GM11168 (cell line): ENCODE measurements at regions not wholly inside any gene's neighbourhood (a gene's known extent, or its start where the extent isn't known, plus 50 kb on each side); places are given as distances from the start of the nearest gene placed in this dataset.
"Not testable (repeated sequence)": the region's sequence is repeated elsewhere in the genome, so short reads cannot be mapped to it uniquely, and the experiment has no call there.

Experiments
- in situ Hi-C: fragments of 300-500 bp; cut with MboI; formaldehyde crosslinking; loops from one replicate; pipeline ENCODE4 v1.12.0; 2022; ENCODE audit warnings: low sequenced_read_pairs; ENCODE audit not compliant: unreplicated experiment

DNA sequence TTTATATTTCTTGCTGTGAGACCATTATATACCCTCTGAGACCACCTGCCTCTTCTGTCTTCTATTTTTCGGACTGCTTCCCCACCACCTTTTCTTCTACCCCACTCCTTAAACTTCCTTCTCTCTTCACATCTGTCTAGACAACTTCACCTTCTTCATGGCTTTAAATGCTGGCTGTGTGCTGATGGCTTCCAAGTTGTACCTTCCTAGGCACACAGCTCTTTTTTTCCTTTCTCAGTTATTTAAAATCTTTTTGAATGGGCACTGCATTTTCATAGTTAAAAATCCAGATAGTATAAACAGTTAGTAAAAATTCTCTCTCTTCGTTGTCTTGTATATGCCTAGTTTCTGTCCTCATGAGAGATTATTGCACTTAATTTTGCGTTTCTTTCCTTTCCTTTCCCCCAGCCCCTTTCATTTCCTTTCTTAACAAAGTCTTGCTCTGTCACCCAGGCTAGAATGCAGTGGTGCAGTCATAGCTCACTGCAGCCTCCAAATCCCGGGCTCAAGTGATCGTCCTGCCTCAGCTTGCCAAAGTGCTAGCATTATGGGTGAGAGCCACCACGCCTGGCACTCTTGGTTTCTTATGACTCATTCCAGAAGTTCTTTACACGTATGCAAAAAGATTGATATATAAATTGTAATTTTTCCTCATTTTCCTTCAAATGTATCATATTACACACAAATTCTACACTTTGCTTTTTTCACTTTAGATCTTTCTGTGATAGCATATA lies 114.3 kb downstream of the NPIPB5 start:
- in situ Hi-C loops: no loop called here

DNA sequence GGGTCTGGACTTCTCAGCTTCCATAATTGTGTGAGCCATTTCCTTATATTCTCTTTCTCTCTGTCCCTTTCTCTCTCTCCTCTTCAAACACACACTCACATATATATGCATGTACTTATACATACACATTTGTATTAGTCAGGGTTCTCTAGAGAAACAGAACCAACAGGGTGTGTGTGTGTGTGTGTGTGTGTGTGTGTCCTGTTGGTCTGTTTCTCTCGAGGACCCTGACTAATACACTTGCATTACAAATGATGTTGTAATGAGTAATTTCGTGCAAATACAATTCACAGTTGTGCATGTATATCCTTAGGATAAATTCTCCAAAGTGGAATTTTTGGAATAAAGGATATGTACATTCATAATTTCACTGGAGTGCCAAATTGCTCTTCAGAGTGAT lies 115.3 kb downstream of the NPIPB5 start:
- in situ Hi-C loops: no loop called here

DNA sequence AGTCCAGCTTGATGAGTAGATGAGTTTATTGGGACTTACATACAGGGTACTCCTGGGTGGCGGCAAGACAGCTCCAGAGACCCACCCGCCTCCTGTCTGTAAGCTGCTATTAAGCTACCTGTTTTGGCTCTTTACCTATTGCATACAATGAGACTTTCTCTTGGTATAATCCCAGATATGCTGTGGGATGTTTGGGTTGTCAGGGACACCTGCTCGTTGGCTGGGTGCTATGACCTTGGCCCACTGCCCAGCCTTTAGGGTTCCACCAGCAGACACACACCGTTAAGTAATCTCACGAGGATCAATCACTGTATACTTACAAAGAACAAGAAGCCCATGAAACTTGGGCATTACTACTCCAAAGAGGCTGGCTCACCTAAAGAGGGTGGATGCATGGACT lies 116.4 kb downstream of the NPIPB5 start:
- in situ Hi-C loops: no loop called here

DNA sequence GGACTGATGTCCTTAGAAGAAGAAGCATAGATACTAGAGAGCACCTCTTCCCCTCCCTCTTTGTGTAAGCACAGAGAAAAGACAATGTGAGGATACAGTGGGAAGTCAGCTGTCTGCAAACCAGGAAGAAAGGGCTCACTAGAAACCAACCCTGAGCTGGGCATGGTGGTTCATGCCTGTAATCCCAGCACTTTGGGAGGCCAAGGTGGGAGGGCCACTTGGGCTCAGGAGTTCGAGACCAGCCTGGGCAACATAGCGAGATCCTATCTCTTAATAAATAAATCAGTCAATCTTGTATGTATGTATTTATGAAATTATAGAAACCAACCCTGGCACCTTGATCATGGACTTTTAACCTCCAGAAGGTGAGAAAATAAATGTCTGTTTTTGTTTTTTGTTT lies 118.3 kb downstream of the NPIPB5 start:
- in situ Hi-C loops: no loop called here

DNA sequence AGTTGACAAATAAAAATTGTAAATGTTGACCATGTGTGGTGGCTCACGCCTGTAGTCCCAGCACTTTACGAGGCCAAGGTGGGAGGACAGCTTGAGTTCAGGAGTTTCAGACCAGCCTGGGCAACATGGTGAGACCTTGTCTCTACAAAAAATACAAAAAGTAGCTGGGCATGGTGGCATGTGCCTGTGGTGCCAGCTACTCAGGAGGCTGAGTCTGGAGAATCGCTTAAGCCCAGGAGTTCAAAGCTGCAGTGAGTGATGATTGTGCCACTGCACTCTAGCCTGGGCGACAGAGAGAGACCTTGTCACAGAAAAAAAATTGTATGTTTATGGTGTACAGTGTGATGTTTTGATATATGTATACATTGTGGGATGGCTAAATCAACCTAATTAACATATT lies 119.6 kb downstream of the NPIPB5 start:
- in situ Hi-C loops: no loop called here

DNA sequence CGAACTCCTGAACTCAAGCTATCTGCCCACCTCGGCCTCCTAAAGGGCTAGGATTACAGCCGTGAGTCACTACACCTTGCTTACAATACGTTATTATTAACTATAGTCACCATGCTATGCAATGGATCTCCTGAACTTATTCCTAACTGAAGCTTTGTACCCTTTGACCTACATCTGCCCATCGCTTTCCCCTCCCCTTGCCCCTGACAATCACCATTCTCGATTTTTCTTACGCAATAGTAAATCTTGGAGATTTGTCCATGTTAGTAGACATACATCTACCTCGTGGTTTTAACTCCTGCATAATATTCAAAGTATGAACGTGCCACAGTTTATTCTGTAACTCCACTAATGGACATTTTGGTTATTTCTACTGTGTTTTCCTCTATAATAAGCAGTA lies 120.6 kb downstream of the NPIPB5 start:
- in situ Hi-C loops: no loop called here

DNA sequence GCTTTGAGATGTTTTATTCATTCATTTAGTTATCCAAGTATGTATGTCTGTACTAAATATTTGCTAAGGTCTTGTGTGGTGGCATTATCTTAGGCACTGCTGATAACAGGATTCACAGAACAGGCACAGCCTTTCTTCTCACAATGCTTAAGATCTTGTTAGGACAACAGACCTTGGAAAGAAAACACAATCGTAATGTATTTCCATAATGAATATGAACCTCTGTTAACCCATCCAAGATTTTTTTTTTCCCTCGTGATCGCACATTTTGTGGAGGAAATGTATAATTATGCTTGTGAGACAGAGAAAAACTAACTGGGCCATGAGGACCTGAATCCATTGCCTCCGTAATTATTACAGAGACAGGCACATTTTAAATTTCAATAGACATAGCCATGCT lies 121.9 kb downstream of the NPIPB5 start:
- in situ Hi-C loops: no loop called here

DNA sequence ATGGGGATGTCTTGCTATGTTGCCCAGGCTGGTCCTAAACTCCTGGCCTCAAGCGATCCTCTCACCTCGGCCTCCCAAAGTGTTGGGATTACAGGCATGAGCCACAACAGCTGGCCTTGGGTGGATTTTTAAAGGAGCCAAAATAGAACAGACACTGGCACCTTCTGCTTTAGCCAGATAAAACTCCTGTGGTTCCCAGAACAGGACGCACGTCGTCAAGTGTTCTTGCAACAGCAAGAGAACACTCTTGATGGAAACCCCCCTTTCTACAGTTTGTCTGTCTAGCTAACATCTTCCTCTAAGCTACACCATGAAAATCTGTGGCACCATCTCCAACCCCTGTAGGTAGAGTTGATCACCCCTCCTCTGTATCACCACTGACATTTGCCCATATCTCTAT lies 122.6 kb downstream of the NPIPB5 start:
- in situ Hi-C loops: no loop called here

DNA sequence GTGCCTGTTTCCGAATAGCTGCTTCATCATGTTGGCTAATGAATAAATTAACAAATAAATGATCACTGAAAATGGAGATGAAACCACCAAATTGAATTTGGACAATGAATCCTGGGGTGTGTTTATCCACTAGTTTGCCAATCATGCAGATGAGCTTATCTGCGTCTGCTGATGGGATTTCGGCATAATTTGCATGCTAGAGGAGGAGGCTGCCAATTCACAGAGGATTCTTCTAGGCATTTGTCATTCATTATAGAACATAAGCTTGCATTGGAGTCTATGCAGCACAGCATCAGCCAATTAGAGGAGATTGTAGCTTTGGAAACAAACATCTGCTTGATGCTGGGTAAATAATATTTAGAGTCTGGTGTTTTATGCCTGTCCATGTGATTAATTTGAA lies 123.1 kb downstream of the NPIPB5 start:
- in situ Hi-C loops: no loop called here

DNA sequence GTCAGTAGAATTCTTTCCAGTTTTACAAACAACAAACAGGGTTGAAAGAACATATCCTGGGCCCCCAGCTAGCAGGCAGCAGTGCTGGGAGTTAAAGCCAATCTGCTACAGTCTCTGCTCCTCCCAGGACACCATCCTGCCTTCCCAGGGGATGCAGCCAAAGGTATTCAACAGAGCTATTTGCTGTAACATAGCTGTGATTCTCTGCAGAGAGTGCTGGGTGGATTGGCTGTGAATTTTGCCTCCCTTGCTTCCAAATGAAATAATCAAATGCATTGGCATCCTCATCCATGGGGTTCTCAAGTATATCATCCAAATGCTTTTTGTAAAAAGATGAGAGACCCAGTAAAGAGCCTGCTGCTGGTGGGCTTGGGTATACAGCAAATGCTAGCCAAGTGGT lies 124.3 kb downstream of the NPIPB5 start:
- in situ Hi-C loops: no loop called here

DNA sequence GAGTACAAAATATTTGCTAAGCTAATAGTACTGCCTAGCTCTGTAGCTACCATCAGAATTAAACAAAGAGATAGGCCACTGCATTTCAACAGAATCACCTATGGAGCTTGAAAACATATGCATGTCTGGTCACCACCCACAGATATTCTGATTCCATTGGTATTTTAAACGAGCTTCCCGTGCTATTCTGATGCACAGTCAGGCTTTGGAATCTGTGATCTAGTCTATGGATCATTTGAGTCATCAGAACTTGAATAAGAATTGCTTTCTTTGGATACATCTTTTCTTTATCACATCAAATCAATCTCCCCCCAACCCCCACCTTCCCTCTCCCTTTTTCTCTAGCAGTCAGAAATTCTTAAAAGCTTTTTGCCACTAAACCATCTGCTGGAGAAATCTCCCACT lies 124.7 kb downstream of the NPIPB5 start:
- in situ Hi-C loops: no loop called here

DNA sequence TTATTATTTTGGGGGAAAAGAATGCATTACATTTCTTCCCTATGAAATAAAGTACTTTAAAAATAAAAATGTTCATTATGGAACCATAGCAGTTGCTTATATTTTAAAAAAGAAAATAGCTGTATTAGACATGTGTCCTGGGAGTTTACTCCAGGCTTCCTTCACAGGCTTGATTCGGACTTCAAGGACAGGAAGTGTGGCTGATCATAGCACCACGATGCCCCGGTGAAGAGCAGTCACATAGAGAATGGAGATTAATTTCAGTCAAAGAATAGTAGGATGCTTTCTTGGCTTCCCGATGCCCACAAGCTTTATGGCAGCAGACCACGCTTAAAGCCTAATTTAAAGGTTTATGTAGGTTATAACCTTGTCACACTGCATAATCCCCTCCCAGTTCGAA lies 125.1 kb downstream of the NPIPB5 start:
- in situ Hi-C loops: no loop called here

DNA sequence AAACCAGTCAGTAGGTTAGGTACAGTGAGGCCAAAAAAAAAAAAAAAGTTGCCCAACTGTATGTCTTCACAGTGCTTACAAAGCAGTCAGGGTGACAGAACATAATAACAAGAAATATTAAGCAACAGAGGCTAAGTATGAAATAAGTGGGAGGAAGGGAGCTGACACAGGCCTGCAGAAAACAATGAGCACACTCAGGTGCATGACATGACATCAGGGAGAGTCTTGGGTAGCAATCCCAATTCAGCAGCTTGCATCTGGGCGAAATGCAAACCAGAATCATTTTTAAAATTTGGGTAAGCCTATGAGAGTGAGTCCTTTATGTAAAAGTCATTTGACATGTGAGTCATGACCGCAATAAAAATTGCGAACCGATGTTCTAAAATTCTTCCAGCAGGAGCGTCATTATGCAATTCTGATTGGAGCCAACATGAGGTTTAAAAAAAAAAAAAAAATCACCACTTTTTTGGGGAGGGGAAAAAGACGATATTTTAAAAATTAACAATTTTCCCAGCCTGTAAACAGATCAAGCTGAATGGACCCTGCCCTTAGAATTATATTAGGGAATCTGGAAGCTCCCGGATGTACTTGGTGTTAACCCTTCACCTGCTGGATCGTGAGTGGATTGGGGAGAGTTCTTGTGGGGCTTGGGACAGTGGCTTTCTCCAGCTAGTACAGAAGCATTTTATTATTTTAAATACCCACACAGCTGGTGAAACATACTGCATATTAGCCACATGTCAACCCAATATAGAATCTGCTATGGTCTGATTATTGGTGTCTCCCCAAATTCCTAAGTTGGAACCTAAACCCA lies 127.9 kb downstream of the NPIPB5 start:
- in situ Hi-C loops: no loop called here

DNA sequence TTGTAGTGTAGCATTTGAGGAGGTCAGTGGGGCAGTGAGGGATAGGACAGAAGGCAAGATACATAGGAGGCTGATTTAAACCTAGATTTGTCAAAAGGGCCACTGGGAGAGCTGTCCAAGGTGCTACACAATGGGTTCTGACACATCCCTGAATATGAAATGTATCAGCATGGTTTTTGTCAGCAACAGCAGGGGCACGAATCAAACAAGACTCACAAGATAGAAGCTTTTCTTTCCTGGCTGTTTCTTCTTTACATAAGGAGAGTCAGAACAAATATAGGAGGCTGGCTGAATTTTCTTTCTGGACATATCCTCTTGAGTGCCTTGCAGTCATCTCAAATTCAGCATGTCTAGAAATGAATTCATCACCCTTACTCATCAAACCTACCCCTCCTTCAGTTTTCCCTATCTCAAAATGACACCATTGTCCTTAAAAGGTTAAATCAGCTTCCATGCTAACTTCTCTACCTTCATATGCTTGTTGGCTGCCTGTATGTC lies 130.5 kb downstream of the NPIPB5 start:
- in situ Hi-C loops: no loop called here

DNA sequence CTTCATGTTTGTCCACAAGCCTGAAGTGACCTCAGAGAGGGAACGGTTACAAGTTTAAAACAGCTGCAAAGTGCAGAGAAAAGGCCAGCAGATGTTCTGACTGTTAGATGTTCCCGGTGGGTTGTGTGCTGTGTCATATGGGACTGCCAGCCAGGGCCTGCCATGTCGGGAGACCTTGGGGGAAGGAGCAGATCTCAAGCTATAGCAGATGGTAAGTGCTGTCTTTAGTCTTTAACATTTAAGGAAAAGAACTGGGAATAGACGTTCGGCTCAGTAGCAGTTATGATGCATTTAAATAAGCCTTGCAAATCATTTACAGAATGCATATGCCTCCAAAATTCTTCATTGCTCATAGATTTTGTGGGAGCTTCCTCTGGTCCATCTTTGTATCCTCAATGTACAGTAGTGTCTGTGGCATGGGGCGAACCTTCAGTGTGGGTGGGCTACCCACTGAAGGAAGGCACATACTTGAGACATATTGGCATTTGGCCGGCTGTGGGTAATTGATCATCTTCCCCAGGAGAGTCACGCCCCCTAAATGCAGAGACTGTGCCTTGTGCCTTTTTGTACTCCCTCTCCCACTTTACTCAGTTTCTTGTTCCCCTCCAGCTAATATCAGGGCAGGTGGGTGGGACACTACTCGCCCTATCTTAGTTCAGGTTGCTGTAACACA lies 131.9 kb downstream of the NPIPB5 start:
- in situ Hi-C loops: no loop called here

DNA sequence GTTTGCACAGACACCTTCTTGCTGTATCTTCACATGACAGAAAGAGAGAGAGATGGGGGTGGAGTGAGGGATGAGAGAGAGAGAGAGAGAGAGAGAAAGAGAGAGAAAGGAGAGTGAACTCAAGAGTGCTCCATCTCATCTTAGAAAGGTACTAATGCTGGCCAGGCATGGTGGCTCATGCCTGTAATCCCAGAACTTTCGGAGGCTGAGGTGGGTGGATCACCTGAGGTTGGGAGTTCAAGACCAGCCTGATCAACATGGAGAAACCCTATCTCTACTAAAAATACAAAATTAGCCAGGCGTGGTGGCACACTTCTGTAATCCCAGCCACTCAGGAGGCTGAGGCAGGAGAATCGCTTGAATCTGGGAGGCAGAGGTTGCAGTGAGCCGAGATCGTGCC lies 132.5 kb downstream of the NPIPB5 start:
- in situ Hi-C loops: not testable (repeated sequence)

DNA sequence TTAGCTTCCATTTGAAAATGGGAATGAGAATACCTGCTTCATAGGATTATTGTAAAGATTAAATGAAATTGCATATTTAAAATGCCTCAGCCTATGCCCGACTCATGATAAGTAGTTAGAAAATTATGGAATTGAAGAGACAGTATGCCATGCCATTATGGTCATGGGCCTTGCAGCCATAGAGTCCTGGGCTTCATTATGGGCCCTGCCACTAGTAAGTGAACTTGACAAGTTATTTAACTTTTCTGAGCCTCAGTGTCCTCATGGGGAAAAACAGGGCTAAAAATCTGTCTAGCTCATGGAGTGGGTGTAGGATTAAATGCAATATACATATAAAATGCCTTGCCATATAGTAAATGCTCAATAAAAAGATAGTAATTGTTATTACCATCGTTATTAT lies 133.2 kb downstream of the NPIPB5 start:
- in situ Hi-C loops: no loop called here

DNA sequence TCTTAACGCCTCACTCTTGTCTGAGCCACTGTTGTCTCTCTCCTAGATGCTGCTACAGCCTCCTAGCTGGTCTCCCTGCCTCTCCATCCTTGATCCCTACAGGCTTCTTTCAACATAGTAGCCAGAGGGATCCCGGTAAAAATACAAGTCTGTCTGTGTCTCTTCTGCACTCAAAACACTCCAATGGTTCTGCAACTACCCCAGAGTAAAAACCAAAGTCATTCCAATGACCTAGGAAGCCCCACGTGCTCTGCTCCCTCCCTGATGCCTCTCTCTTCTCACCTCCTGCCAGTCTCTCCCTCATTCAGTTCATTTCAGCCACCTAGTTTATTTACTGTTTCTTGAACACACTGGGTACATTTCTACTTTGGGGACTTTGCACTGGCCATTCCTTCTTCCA lies 135.2 kb downstream of the NPIPB5 start:
- in situ Hi-C loops: no loop called here

DNA sequence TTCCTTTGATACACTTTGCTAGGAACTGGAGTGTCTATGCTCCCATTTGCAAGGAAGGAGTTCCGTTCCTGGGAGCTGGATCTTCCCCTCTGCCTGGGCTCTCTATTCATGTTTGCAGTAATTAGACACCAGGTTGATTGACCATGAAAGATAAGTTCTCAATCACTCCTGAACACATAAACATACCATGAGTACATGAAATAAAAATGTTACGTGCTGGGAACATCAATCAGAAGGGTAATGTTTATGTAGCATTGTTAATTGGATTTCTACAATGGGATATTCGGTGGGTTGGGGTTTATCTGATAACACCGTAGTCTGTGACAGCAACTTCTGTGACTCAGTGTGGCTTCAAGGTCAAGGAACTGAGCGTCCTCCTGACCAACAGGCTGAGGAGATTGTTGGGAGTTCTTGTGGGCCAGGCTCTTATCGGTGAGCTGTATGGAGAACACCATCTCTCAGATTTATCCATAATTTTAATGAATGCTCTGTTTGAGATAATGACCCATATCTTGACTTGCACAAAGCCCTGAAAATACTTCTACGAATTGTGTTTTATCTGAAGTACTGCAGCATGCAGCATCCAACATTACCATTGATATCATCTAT lies 136.4 kb downstream of the NPIPB5 start:
- in situ Hi-C loops: no loop called here

DNA sequence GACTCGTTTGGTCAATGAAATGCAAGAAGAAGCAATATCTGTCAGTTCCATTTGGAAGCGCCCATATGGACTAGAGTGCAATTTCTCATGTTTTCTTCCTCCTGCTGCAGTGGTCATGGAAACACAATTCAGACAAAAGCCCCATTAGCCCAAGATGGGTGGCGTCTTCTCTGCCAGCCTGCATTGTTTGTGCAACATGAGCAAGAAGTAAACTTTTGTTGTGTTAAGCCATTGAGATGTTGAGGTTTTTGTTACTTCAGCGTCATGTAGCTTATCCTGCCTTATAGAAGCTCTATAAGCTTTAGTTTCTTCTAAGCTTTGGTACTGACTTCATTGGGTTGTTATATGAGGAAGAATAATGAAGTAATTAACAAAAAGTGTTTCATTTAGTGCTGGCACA lies 137.4 kb downstream of the NPIPB5 start:
- in situ Hi-C loops: no loop called here

DNA sequence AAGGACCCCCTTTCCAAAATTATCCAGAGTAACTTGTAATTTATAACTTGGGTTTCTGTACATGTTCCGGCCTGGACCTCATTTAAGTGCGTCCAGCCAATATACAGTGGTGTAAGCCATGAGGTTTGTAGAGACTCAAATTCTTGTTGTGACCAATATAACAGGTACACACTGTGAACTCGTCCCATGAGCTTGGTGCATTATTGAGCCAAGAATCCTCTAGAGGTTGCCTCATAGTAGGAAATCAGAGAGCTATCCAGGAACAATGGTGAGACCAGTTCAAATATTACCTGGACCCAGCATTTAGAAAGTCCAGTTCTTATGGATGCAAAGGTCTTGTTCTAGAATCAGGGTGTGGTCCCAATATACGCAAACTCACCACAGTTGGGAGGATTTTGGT lies 138.2 kb downstream of the NPIPB5 start:
- in situ Hi-C loops: no loop called here
